Suppressor macrophage treated with lipopolysaccharide for 4 hours (primary cell): ENCODE measurements at regions not wholly inside any gene's neighbourhood (a gene's known extent, or its start where the extent isn't known, plus 50 kb on each side); places are given as distances from the start of the nearest gene placed in this dataset.
"Not testable (repeated sequence)": the region's sequence is repeated elsewhere in the genome, so short reads cannot be mapped to it uniquely, and the experiment has no call there.

Experiments used
- DNase-seq: peaks from one replicate; pipeline ENCODE4 v3.0.0-alpha.2; 2020

DNA sequence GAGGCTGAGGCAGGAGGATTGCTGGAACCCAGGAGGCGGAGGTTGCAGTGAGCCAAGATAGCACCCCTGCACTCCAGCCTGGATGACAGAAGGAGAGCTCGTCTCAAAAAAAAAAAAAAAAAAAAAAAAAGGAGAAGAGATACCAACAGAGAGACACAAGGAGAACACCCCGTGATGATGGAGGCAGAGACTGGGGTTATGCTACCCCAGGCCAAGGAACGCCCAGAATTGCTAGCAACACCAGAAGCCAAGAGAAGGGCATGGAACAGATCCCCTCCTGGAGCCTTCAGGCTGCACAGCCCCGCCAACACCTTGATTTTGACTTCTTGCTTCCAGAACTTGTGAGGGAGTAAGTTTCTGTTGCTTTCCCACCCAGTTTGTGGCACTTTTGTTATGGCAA is 148.0 kb upstream of the FOXN3 start:
- peak; percentile 15 for DNase-seq

DNA sequence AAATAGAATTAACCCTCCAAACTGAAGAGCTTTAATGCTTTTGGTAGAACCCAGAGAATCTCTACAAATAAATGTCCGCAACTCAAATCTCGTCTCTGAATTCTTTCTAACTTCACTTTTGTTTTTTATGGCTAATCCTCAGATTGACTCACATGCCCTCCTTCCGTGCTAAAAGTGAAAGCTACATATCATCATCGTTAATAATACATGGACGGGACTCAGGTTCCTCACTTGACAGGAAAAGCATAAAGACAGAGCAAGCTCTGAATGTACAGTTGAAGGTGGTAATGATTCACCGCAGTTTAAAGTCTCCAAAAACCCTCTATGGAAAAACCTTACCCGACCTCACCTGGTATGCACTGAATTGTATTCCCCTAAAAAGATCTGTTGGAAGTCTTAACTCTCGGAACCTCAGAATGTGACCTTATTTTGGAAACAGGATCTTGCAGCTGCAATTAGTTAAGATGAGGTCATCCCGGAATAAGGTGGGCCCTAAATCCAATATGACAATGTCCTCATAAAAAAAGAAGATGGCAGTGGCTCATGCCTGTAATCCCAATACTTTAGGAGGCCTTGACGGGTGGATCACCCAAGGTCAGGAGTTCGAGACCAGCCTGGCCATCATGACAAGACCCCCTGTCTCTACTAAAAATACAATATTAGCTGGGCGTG is 147.4 kb upstream of the FOXN3 start:
- peak; percentile 56 for DNase-seq

- no peak for DNase-seq
These were observed 146.4 kb upstream of the FOXN3 start for GRCh38 chr14:89563471-89563870.

GRCh38 chr14:89551955-89552354 is 134.9 kb upstream of the FOXN3 start:
- no peak for DNase-seq

DNA sequence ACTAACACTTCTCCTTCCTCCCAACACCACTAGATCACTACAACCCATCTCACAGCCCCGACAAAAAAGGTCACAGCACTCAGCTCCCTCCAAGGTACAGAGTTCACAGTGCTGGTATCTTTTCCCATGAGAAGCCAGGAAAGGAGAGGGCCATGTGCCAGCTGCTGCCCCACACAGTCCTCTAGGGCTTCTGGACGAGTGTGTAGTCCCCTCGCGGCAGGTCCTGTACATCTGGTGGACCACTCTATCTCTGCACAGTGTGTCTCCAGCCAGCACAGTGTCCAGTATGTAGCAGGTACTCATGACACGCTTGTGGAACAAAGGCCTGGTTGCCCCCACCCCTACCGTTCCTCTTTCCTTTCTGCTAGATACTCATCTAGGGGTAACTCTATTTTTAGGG is 134.4 kb upstream of the FOXN3 start:
- no peak for DNase-seq

GRCh38 chr14:89550821-89551220 is 133.8 kb upstream of the FOXN3 start:
- DNase-seq: no peak

- no peak for DNase-seq
These were observed 132.5 kb upstream of the FOXN3 start for GRCh38 chr14:89549381-89550125.

DNA sequence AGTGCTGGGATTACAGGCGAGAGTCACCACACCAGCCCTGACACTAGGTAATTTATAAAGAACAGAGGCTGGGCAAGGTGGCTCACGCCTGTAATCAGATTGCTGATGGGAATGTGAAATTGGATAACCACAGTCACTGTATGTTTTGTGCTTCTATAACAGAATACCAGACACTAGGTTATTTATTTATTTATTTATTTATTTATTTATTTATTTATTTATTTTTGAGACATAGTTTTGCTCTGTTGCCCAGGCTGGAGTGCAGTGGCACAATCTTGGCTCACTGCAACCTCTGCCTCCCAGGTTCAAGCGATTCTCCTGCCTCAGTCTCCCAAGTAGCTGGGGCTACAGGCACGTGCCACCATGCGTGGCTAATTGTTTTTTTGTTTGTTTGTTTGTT is 130.0 kb upstream of the FOXN3 start:
- not testable (repeated sequence) for DNase-seq

- DNase-seq: no peak
These were observed 127.7 kb upstream of the FOXN3 start for GRCh38 chr14:89544636-89545301.

DNA sequence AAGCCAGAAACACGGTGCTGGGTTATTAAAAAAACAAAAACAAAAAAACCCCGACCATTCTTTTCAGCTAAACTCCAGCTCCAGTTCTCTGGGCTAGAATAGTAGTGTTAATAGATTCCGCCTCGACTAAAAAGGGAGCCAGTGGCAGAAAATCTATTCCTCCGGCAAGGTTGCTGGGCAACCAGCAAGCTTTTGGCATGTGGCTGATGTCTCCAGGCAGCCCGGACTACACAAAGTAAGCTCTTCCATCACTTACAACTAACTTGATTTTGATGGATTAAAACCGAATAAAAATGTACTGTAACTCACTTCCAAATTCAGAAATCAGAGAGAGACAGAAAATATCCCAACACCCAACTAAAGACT is 126.4 kb upstream of the FOXN3 start:
- no peak for DNase-seq

DNA sequence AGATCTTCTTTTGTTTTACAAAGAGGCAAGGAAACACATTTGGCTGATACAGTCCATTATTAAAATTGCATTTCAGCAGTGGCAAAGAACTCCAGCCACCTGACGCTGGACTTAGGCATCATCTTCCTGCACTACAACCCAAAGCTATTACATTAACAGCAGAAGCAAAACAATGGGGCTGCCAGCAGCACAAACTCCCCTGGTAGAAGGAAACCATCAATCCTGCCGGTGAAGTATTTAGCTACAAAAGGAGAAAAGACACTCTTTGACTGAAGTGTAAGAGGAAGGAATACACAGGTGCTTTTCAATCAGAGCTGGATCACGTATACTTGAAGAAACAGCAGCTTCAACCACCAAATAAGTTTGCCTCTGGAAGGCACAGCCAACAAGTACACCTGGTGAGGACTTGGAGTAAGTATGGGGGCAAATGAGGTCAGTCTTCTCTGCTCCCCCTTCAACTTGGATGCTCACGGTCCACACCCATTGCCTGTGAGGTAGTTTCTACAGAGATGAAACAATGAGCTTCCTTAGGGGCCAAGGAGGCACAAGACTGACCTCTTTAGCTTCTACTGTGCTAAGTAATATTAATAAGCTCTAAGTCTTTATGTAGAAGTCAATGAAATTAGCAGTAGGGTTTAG is 125.9 kb upstream of the FOXN3 start:
- DNase-seq: no peak

GRCh38 chr14:89540830-89541470 is 123.9 kb upstream of the FOXN3 start:
- no peak for DNase-seq

DNA sequence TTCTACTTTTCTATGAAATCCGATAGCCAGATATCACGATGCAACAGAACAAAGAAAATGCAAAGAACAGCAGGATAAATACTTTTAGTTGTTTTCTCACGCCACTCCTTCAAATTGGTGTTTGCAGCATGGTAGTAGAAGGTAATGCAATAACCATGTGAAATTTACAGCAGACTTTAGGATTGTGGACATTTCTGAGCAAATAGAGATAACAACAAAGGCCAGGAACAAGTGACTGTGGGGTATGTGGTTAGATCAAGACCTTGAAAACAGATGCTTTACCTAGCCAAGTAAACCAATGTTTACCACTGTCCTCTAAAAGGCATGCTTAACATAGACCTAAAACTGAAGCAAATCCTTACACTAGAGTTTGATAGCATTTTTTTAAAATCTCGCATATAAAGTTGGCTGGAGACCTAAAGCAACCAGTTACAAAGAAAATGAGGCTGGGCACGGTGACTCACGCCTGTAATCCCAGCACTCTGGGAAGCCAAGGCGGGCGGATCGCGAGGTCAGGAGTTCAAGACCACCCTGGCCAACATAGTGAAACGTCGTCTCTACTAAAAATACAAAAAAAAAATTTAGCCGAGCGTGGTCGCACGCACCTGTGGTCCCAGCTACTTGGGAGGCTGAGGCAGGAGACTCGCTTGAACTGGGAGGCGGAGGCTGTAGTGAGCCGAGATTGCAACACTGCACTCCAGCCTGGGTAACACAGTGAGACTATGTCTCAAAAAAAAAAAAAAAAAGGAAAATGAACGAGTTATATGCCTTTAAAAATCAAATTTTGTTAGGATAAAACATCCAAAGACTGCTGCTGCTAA is 123.2 kb upstream of the FOXN3 start:
- no peak for DNase-seq

DNA sequence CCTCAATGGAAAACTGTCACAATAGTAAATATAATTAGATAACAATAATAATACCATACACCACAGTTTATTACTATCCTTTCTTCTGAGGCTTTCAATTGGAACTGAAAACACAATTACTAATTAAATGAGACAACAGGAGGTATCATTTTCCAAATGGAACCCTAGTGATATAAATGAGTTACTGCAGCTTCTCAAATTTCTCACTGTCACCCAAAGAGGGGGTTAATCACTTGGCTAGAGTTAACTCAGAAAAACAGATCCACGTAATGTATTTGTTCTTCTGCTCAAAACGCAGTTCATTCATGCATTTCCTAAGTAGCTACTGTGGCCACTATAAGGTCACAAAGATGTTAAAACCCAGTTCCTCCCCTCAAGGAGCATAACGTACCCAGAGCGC is 120.9 kb upstream of the FOXN3 start:
- DNase-seq: no peak

DNA sequence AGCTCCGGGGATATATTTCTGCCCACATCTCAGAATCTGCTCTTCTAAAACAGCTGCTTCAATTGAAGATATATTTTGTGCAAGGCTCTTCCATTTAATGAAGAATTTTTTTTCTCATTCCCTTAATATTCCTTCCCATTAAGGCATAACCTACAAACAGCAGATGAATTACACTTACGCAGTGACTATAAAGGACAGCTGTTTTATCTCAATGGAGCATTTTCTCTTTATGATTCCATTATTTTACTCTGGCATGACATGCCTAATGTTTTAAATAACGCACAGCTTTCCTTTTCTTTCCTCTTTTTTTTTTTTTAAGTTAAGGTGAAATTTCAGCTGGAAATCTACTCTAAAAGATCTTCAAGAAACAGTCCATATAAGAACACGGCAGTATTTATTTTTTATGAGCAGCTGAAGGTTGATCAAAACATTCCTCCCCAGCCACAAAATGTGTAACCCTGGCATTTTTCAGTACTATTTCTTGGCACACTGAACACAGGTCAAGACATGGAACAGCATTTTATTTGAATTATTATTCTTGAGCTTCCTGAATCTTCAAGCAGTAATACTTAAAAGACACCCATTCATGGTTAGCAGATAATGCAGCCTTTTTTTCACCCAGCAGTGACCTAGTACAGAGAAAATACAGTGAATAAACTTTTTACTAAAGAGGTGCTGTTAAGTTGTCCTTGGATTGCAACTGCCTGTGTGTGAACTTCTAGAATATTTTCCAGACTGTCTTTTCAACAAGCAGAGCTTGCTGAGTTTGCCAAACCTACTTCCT is 118.1 kb upstream of the FOXN3 start:
- no peak for DNase-seq

- no peak for DNase-seq
These were observed 116.7 kb upstream of the FOXN3 start for GRCh38 chr14:89533766-89534165.

GRCh38 chr14:89533136-89533535 is 116.1 kb upstream of the FOXN3 start:
- no peak for DNase-seq

DNA sequence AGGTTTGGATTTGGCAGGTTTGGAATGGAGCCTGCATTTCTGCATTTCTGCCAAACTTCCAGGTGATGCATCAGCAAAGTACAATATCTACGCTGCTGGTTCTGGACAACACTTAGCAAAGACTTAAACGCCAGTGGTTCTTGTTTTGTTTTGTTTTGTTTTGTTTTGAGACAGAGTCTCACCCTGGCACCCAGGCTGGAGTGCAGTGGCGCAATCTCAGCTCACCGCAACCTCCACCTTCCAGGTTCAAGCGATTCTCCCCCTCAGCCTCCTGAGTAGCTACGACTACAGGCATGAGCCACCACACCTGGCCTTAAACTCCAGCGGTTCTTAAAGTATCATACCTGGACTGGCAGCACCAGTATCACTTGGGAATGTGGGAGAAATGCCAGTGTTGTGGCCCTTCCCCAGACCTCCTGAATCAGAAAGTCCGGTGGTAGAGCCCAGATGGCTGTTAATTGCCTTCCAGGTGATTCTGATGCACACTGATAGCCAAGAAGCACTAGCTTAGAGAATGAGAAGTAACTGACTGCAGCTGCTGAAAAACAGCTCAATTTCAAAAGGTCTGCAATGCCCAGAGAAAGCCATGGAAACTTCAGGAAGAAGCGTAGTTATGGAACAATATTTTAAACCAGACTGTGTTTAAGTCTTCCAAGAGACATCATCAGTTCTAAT is 114.8 kb upstream of the FOXN3 start:
- no peak for DNase-seq

DNA sequence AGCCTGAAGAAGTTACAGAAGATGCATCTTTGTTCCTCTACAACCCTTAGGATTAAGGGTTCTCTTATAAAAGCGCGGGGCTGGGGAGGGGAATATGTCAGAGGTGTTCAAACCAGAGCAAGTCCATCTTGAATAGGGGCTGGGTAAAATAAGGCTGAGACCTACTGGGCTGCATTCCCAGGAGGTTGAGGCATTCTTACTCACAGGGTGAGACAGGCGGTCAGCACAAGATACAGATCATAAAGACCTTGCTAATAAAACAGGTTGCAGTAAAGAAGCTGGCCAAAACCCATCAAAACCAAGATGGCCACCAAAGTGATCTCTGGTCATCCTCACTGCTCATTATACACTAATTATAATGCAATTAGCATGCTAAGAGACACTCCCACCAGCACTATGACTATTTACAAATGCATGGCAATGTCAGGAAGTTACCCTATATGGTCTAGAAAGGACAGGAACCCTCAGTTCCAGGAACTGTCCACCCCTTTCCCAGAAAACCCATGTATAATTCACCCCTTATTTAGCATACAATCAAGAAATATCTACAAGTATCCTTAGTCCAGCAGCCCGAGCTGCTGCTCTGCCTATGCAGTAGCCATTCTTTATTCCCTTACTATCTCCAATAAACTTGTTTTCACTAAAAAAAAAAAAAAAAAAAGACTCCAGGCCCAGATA is 108.1 kb upstream of the FOXN3 start:
- DNase-seq: no peak

- no peak for DNase-seq
These were observed 107.4 kb upstream of the FOXN3 start for GRCh38 chr14:89524412-89524811.
